DMS79 (cell line): ENCODE measurements at regions not wholly inside any gene's neighbourhood (a gene's known extent, or its start where the extent isn't known, plus 50 kb on each side); places are given as distances from the start of the nearest gene placed in this dataset.

Source experiments
- DNase-seq: peaks from one replicate; lab custom pipeline; 2025; lab: John Stamatoyannopoulos, UW

DNA sequence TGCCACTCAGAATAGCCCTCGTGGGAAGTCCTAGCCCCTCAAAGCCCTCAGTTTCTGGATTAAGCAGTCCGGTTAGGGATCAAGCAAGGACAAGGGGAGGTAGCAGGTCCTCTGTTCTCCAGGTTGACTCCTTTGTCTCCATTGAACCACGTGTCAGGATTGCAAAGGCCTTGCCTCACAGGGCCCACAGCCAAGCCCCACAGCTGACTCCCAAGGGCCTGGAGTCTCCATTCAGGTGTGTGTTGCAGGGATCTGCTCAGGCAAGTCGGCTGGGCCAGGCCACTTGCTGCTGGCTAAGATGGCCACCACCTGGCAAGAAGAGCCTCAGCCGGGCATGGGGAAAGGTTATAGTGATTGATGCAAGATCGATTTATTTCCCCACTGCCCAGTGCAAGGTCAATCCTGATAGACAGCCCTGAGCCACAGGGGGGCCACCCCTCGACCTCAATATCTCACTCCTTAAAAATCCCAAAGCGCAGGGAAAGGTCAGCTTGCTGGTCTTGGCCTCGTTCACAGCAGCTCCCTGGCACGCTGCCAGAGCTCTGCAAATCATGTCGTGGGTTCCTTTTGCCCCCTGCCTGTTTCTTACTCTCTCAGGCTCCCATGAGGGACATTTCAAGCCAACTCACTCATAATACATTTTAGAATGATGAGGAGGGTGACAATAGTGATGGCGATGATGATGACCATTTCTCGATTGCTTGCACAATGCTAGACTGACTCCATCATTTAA lies 75.9 kb downstream of the EDN3 start:
- DNase-seq = no peak

DNA sequence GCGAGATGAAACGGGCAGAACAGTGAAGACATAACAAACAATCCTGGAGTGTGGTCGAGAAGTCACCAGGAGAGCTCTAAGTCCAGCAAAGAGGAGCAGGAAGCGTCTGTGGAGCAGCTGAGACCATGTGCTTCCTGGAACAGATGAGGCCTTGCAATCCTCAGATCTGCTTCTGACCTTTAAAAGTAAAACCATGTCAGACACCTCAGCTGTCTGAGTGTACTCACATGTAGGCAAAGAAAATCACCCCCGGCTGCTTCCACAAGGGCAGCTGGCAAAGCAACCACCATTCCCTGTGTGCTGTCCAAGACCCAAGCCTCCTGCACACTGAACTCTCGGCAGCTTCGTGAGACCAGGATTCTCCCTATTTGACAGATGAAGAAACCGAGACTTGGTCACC lies 76.6 kb downstream of the EDN3 start:
- DNase-seq = no peak

DNA sequence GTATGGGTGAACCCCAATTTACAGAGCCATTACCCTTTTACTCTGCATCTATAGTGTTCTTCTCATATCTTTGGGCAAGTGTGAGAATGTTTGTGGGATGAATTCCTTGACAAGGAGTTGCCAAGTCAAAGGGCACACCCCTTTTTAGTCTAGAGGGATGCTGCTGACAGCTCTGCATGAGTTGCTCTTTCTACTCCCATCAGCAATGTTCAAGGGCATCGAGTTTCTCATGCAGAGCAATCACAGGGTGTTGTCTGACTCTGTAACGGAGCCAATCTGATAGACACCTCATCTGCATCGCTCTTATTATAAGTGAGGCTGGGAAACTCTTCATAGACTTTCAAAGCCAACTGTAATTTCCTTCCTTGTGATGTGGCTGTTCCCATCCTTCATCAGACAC lies 77.4 kb downstream of the EDN3 start:
- no peak for DNase-seq

DNA sequence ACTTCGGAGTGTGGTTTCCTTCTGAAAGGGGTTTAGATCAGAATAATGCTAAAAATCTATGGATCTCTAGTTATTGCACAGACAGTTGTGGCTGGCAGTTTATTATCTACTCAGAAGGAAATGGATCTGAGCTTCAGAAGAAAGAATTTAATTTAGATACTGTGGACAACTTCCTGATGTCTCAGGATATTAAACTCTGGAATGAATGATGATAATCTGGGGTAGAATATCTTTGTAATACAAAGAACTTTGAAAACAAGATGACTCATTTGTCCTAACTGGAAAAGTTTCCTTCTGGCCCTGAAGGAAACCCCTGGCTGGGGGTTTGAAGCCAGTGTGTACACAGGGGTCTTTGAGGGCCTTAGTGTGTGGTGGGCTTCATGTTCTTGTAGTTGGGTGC lies 78.0 kb downstream of the EDN3 start:
- no peak for DNase-seq

DNA sequence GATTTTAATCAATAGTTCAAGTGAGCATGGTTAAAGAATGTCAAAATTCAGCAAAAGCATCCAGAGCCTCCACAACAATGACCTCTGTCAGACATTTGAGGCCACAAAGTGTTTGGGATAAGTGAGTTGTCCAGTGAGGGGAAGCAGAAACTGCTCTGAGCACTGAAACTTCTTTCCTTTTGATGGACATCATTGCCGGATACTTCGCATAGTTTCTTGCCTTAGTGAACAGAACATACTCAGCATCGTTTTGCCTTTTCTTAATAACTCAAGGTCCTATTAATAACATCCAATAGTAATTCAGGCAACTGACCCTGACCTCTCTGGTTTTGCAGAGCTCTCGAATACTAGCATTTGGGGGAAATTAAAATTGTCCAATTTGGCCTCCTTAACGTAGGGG lies 78.6 kb downstream of the EDN3 start:
- no peak for DNase-seq

DNA sequence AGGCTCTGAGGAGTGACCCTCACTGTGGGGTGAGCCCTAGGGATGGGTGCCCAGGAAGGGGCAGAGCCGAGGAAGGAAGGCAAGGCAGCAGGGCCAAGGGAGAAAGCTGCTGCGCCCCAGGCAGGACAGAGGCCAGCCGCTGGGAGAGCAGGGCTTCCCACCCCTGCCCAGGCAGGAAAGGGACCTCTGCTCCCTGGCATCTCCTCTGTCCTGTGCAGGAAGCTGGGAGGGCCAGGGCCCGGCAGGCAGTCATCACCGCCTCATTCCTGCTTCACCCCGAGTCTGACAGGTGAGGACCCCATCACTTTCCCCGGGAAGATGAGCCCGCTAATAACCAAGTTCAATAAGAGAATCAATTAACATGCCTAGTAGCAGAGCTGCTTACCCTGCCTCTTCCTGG lies 81.3 kb downstream of the EDN3 start:
- no peak for DNase-seq

DNA sequence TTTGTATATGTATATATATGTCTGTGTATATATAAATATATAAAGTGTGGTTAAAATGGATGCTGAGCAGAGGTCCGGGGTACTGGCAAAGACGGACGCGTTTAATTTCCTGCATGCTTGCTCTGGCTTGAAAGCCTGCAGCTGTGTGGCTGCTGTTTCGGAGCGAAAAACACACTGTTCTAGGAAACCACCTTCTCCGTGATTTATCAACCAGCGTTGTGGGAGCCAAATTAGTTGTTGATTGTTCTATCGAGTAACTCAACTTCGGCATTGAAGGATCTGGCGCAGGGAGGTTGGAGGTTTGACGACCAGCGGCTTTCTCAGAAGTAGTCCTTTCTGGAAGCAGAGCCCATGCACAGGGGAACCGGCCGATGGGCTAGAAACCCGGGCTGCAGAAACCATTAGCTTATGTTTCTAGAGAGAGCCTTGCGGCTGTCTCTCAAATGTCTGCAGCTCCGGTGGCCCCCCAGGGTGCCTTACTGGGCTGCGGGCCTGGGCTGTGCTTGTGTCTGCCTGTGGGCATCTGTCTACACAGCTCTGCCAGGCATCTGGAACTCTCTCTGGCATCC lies 81.8 kb downstream of the EDN3 start:
- DNase-seq = no peak

DNA sequence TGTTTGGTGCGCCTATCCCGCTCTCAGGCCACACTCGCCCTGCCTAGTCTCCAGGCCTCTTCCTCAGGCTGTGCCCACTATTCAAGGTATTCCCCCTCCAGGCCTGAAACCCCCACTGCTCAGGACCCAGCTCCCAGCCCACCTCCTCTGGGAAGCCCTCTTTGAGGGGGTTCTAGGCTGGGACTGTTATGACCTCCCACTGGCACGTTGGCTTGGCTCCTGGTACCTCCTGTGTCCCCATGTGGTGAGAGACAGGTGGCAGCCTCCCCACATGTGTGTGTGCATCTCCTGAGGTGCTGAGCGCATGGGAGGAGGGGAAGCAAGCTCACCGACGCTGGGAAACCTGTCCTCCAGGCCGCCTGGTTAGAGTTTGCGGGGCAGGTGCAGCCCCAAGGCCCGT lies 82.5 kb downstream of the EDN3 start:
- no peak for DNase-seq

DNA sequence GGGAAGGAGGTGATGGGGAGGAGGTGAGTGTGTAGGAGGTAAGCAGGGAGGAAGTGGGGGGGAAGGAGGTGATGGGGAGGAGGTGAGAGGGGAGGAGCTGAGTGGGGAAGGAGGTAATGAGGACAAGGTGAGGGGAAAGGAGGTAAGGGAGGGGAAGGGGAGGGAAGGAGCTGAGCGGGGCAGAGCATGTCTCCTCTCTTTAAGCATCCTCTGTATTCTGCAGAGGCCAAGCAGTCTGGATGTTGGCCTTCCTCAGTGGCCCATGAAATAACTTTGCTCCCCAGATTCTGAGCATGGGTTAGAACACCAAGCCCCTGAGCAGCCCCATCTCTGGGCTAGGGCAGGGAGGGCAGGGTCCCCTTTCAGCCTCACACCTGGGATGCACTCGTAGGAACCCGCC lies 84.6 kb downstream of the EDN3 start:
- no peak for DNase-seq

DNA sequence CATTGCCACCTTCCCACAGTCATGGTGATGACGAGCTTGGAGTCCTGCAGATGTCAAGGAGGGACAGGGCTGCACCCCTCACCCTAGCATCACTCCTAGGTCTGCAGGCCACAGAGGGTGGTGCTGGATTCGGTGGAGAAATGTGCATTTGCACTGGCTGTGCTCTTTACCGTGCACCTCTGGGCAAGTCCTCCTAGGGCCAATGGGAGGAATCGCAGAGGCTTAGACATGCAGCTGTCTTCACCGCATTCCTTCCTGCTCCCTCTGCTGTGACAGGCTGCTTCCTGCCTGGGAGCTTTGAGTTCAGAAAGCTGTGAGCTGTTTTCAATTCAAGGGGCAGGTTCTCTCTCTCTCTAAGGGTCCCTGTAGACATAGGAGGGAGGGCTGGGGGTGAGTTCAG lies 85.1 kb downstream of the EDN3 start:
- DNase-seq = no peak

DNA sequence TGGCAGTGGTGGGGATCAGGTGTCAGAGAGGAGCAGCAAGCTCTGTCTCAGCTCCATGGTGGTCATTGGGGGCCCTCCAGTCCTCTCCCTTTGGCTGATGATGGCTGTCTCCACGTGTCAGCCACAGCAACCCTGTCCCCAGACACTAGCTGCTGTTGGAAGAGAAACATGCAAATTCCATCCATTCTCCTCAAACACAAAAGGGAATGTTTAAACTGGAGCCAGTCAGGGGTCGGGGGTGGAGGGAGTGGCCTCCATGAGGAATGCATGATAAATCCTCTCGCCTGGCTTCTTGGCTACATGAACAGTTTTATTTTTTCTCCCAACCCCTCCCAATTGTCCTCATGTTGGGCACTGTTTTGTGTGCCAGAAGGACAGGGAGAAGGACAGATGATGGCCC lies 86.4 kb downstream of the EDN3 start:
- no peak for DNase-seq

DNA sequence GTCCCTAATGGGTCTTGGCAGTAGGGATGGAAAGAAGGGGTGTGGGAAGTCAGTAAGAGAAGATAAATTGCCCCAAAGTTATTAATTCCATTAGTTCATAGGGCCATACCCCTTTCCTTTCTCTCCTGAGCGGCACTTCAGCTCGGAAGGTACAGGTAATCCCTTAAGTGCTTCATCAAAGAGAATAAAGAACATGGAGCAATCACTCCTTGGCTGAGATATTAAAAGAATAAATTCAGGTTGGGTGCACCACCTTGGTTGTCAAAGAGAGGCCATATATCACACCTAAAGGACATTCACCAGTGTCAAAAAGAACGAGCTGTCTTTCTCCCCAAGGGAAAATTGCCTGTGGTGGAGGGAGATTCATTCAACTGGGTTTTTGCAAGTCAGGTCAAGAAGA lies 87.5 kb downstream of the EDN3 start:
- DNase-seq = no peak

DNA sequence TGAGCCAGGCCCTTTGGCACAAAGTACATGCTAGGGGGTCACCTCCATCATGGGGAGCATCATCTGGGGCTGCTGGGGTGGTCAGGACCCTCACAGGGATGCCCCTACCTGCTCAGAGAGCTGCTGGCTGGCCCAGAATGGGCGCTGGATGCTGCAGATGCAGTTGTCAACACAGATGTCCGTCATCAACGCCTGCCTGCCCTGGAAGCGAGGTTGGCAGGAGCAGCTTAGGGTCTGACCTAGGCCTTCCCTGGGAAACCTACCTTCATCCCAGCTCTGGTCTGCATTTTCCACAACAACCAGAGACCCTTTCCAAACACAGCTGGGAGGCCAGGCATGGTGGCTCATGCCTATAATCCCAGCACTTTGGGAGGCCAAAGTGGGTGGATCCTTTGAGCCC lies 88.0 kb downstream of the EDN3 start:
- DNase-seq = no peak

DNA sequence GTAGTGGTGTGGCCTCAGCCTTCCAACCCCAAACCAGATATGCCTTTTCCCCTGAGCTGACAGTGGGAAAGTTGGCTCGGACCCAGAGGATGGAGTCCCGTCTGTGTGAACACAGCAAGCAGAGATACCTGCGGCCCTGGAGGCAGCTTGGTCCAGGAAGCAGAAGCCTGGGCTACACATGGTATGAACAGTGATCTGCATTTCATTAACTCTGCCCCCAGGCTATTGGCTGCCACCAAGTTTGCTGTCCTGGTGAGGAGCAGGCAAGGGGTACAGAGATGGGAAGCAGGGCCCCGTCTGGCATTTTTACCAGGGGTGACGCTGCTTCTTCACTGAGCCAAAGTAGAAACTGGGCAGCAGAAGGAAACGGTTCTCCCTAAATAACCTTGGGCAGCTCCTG lies 90.0 kb downstream of the EDN3 start:
- DNase-seq = no peak

DNA sequence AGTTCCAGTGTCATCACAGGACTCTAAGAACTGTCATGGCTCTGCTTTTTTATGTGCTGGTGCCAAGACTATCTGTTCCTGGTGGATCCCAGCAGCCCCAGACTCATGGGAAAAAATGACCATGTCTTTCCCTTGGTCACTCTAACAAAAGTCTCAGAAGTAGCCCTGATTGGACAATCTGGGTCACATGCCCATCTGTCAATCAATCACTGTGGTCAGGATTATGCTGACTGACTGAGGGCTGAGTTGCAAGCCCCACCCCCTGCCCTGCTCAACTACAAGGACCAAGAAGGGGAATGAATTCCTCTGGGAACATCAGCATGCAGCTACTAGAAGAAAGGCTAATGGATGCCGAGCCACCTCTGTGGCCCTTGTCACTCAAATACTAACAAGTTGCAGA lies 91.6 kb downstream of the EDN3 start:
- no peak for DNase-seq

DNA sequence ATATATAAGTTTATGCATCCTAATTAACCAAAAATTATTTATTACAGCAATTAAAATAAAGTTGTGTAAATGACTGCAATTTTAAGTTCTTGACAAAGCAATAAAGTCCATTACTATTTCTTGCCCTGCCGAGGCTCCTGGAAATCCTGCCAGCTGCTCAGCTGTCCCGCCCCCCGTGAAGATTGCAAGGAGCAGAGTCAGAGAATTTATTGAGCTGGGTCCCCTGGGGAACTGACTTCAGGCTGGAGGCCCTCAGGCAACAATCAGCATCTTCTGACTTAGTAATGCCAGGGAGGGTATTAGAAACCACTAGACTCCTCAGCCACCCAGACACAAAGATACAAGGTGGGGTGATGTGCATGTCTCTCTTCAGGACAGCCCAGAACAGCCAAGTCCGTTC lies 92.3 kb downstream of the EDN3 start:
- no peak for DNase-seq

DNA sequence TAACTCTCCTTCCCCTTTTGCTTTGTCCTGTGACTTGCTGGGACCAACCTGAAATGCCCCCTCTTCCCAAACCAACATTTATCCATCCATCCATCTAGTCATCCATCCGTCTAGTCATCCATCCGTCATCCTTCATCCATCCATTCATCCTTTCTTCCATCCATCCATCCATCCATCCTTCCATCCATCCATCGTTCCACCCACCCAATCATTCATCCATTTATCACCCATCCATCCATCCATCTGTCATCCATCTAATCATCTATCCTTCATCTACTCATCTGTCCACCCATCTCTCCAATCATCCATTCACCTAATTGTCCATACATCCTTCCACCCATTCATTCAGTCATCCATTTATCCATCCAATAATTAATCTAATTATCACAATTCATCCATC lies 92.7 kb downstream of the EDN3 start:
- no peak for DNase-seq

DNA sequence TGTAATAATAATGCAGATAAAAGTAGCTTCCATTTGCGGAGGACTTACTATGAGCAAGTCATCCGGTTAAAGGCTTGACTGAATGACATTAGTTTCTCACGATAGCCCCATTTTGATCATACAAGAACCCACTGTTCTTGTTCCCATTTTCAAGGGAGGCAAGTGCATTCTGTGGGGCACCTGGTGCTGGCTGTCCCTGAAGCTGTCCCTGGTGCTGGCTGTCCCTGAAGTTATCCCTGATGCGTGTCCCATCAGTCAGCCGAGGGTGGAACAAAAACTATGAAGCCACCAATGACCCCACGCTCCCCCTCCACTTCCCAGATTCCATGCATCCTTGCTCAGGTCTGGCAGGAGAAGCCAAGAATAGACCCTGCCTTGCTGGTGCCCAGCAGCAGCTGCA lies 95.3 kb downstream of the EDN3 start:
- DNase-seq = no peak

DNA sequence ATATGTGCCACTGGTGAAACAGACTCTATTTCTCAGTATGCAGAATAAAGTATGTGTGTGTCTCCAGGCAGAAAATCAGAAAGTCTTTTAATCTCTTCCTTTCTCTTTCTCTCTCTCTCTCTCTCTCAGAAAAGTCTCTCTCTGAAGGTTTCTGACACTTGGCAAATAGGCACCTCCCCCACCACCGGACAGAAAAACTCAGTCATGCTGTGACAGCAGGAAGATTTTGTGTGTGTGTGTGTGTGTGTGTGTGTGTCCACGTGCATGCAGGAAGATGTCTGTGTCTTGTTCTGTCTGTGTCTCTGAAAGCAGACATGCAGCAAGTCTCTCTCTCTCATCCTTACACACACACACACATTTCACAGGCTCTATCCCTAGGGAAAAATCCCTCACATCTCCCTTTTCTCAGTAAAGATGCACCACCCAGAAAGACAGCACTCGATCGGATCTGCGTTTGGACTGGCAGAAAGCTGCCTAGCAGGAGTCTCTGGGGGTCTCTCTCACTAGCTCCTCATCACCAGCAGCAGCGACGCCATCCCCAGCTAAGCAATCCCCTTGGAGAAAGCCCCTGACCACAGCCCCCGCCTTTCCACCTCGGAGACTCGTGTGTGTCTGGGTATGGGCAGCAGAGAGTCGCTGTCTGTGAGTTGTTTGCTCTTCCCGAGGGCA lies 98.3 kb downstream of the EDN3 start:
- no peak for DNase-seq

DNA sequence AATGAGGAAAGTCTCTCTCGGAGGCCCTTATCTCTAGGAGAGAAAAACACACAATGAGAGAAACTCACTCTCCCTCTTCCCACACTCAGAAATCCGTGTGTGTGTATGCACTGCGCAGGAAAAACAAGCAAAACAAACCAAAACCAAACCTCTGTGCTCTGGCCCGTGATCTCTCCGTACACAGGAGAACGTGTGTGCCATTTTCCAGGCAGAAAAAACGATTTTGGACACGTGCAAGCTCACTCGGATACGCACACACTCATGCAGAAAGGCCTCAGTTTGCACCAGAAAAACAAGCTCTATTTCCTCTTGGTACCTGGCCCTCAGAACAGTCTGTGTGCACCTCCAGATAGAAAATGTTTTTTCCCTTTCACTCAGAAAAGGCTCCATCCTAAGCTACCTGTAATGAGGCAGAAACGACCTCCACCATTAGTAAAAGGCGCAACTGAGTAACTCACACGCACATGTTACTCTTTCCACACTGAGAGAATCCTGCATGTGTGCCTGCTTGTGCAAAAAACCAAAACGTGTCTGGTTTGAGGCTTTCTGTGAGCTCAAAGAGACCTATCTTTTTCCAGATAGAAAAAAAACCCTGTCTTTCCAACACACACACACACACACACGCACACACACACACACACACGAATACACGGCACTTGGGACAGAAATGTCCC lies 99.2 kb downstream of the EDN3 start:
- DNase-seq = no peak

DNA sequence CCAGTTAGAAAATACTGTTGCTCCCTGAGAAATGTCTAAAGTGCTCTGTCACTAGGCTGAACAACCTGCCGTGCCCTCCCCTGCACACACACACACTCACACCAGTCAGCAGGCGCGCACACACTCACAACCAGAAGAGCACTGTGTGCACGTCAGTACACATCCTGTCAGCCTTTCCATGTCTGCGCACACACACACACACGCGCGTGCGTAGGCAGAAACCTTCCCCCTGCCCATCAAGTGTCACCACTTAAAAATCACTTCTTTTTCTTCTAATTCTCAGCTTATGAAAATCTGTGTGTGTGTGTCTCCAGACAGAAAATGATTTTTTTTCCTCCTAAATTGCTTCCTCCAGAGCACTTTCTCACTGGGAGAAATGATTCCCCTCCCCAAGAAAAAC lies 100.3 kb downstream of the EDN3 start:
- DNase-seq = no peak

DNA sequence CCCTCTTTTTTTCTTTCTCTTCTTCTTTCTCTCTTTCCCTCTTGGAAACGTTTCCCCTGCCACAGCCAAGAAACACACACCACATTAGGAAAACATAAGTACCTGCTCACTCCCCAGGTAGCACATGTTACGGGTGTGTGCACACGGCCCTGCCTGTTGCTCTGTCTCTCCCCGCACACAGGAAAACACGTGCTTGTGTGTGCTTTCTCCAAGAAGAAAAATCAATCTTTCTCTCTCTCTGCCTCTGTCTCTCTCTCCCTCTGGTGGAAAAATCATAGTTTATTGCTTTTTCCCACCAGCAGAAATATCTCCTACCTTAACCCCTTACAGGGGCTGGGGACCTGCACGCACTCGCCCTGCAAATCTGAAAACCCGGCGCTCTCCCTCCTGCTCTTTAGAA lies 102.3 kb downstream of the EDN3 start:
- no peak for DNase-seq

DNA sequence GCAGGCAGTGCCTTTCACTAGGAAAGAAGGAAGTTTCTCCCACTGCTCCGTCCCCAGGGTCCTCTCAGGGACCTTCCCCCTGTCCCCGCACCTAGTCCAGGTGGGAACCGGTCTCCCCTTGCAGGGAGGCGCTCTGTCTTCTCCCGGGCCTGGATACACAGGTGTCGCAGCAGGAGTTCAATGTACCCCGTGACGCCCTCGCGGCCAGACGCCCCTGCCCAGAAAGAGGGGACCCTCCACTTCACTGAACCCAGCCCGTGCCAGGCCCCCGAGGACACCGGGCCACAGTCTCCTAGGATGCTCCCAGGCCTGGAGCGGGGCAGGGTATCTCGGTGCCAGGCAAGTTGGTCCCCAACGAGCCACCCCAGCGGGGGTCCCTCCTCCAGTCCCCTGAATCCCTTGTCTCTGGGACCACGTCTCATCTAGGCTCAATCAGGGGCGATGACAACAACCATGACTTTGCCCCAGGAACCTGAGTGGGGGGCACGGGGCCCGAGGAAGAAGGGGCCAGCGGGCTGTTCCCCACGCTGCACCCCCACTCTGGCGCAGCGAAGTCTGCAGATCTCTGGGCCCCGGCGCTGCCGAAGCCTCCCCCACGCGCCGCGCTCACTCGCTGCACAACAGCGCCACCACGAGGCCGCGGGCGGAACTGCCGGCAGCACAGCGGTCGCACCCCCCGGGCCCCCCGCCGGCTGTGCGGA lies 103.0 kb downstream of the EDN3 start:
- DNase-seq = no peak
